K562 (cell line): ENCODE measurements at regions not wholly inside any gene's neighbourhood (a gene's known extent, or its start where the extent isn't known, plus 50 kb on each side); places are given as distances from the start of the nearest gene placed in this dataset.

Experiments used
- ASH1L ChIP-seq: fragments of 450-650 bp; IDR thresholded peaks from 2 replicates; pipeline ENCODE4 v1.6.1; 2018; ENCODE audit warnings: borderline replicate concordance, mild to moderate bottlenecking, low read depth; ENCODE audit not compliant: partially characterized antibody
- GTF2B ChIP-seq: IDR thresholded peaks from 2 replicates; pipeline ENCODE4 v1.6.1; 2011; ENCODE audit not compliant: insufficient read length; ENCODE audit errors: extremely low read depth
- JUN ChIP-seq, 2 experiments: sonication (generic) in 1 of 2; formaldehyde crosslinking in 1 of 2; IDR thresholded peaks; 2 replicates each; pipeline versions ENCODE4 v1.6.1 to v1.8.0; 2012 to 2022; ENCODE audit warnings: borderline replicate concordance in 2 of 2, mild to moderate bottlenecking in 2 of 2, improper control_type of control experiment in 1 of 2, low read depth in 1 of 2, low read length in 1 of 2, missing genetic modification reagents in 1 of 2
- KAT7 ChIP-seq: sonication (generic); formaldehyde crosslinking; IDR thresholded peaks from 2 replicates; pipeline ENCODE4 v1.8.0; 2022; ENCODE audit warnings: missing genetic modification reagents, mild to moderate bottlenecking, borderline replicate concordance
- POLR3G ChIP-seq: IDR thresholded peaks from 2 replicates; pipeline ENCODE4 v1.6.1; 2011; ENCODE audit not compliant: insufficient read length, insufficient replicate concordance; ENCODE audit errors: extremely low read depth
- RBM14 ChIP-seq: fragments of 200-400 bp; formaldehyde crosslinking; IDR thresholded peaks from 2 replicates; pipeline ENCODE4 v1.6.1; 2018; ENCODE audit warnings: low read depth, mild to moderate bottlenecking, low read length, moderate library complexity, borderline replicate concordance; ENCODE audit not compliant: insufficient read depth
- RBM39 ChIP-seq: fragments of 200-400 bp; formaldehyde crosslinking; optimal IDR thresholded peaks from 2 replicates; pipeline ENCODE3; 2018; ENCODE audit warnings: low read depth, low read length
- ZBTB2 ChIP-seq: fragments of 450-650 bp; IDR thresholded peaks from 2 replicates; pipeline ENCODE4 v1.6.1; 2016; ENCODE audit warnings: antibody characterized with exemption
- TF ChIP-seq, protein P1 (sequence below): sonication (generic); formaldehyde crosslinking; IDR thresholded peaks from 2 replicates; pipeline ENCODE4 v1.8.0; 2022; ENCODE audit warnings: mild to moderate bottlenecking, missing genetic modification reagents
- TF ChIP-seq, protein P2 (sequence below): sonication (generic); formaldehyde crosslinking; IDR thresholded peaks from 2 replicates; pipeline ENCODE4 v1.8.0; 2023; ENCODE audit warnings: missing genetic modification reagents, mild to moderate bottlenecking, borderline replicate concordance

DNA sequence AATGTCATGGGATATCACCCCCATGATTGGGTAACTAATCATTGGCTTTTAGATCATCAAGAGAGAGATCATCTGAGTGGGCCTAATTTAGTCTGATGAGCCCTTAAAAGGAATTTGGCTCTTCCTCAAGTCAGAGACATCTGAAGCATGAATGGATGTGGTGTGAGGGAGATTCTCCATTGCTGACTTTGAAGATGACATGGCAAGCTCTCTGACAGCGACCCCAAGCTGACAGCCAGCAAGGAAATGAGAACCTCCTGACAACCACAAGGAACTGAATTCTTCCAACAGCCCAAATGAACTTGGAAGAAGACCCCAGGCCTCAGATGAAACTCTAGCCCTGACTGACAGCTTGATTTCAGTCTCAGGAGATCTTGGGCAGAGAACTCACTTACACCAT, 108.4 kb upstream of the SPATA12 start (continued):
- TF ChIP-seq ZBTB2 (no peak), ASH1L (no peak), KAT7 (CRISPR knock-in tag) (no peak), RBM39 (no peak), POLR3G (no peak), GTF2B (no peak), JUN (IDR thresholded peaks at IDR 0.05; ENCODE audit: borderline replicate concordance, low read depth, low read length) (no peak), JUN (CRISPR knock-in tag; IDR thresholded peaks at IDR 0.05; ENCODE audit: borderline replicate concordance) (no peak), RBM14 (no peak)
- TF ChIP-seq, protein P1, sequence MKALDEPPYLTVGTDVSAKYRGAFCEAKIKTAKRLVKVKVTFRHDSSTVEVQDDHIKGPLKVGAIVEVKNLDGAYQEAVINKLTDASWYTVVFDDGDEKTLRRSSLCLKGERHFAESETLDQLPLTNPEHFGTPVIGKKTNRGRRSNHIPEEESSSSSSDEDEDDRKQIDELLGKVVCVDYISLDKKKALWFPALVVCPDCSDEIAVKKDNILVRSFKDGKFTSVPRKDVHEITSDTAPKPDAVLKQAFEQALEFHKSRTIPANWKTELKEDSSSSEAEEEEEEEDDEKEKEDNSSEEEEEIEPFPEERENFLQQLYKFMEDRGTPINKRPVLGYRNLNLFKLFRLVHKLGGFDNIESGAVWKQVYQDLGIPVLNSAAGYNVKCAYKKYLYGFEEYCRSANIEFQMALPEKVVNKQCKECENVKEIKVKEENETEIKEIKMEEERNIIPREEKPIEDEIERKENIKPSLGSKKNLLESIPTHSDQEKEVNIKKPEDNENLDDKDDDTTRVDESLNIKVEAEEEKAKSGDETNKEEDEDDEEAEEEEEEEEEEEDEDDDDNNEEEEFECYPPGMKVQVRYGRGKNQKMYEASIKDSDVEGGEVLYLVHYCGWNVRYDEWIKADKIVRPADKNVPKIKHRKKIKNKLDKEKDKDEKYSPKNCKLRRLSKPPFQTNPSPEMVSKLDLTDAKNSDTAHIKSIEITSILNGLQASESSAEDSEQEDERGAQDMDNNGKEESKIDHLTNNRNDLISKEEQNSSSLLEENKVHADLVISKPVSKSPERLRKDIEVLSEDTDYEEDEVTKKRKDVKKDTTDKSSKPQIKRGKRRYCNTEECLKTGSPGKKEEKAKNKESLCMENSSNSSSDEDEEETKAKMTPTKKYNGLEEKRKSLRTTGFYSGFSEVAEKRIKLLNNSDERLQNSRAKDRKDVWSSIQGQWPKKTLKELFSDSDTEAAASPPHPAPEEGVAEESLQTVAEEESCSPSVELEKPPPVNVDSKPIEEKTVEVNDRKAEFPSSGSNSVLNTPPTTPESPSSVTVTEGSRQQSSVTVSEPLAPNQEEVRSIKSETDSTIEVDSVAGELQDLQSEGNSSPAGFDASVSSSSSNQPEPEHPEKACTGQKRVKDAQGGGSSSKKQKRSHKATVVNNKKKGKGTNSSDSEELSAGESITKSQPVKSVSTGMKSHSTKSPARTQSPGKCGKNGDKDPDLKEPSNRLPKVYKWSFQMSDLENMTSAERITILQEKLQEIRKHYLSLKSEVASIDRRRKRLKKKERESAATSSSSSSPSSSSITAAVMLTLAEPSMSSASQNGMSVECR (CRISPR knock-in tag) = no peak
- TF ChIP-seq, protein P2, sequence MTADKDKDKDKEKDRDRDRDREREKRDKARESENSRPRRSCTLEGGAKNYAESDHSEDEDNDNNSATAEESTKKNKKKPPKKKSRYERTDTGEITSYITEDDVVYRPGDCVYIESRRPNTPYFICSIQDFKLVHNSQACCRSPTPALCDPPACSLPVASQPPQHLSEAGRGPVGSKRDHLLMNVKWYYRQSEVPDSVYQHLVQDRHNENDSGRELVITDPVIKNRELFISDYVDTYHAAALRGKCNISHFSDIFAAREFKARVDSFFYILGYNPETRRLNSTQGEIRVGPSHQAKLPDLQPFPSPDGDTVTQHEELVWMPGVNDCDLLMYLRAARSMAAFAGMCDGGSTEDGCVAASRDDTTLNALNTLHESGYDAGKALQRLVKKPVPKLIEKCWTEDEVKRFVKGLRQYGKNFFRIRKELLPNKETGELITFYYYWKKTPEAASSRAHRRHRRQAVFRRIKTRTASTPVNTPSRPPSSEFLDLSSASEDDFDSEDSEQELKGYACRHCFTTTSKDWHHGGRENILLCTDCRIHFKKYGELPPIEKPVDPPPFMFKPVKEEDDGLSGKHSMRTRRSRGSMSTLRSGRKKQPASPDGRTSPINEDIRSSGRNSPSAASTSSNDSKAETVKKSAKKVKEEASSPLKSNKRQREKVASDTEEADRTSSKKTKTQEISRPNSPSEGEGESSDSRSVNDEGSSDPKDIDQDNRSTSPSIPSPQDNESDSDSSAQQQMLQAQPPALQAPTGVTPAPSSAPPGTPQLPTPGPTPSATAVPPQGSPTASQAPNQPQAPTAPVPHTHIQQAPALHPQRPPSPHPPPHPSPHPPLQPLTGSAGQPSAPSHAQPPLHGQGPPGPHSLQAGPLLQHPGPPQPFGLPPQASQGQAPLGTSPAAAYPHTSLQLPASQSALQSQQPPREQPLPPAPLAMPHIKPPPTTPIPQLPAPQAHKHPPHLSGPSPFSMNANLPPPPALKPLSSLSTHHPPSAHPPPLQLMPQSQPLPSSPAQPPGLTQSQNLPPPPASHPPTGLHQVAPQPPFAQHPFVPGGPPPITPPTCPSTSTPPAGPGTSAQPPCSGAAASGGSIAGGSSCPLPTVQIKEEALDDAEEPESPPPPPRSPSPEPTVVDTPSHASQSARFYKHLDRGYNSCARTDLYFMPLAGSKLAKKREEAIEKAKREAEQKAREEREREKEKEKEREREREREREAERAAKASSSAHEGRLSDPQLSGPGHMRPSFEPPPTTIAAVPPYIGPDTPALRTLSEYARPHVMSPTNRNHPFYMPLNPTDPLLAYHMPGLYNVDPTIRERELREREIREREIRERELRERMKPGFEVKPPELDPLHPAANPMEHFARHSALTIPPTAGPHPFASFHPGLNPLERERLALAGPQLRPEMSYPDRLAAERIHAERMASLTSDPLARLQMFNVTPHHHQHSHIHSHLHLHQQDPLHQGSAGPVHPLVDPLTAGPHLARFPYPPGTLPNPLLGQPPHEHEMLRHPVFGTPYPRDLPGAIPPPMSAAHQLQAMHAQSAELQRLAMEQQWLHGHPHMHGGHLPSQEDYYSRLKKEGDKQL (CRISPR knock-in tag) = no peak
